SK-N-MC (cell line): ENCODE measurements at regions not wholly inside any gene's neighbourhood (a gene's known extent, or its start where the extent isn't known, plus 50 kb on each side); places are given as distances from the start of the nearest gene placed in this dataset.

Experiments
- EZH2 ChIP-seq: fragments of 200-600 bp; sonication (generic); IDR thresholded peaks from one replicate; pipeline ENCODE4 v1.6.1; 2017; ENCODE audit warnings: antibody characterized with exemption
- FOXP2 ChIP-seq: optimal IDR thresholded peaks from 2 replicates; pipeline ENCODE3; 2011; ENCODE audit warnings: mild to moderate bottlenecking, moderate library complexity; ENCODE audit not compliant: insufficient read depth; ENCODE audit errors: extremely low read length, control extremely low read depth
- POLR2AphosphoS5 ChIP-seq: IDR thresholded peaks from 2 replicates; pipeline ENCODE4 v1.6.1; 2012; ENCODE audit warnings: mild to moderate bottlenecking, low read depth, low read length, borderline replicate concordance

- TF ChIP-seq POLR2AphosphoS5 (no peak), EZH2 (no peak), FOXP2 (no peak)
These were observed 201.0 kb upstream of the PRPS1L1 start for GRCh38 chr7:18228686-18229085.
